T-helper 2 cell treated with Interferon-gamma antibody and Interleukin-4, amounts not matched to agents 5 μg/mL and 100 μg/mL, for 36 hours (primary cell): ENCODE measurements at regions not wholly inside any gene's neighbourhood (a gene's known extent, or its start where the extent isn't known, plus 50 kb on each side); places are given as distances from the start of the nearest gene placed in this dataset.
A peak's percentile ranks its signal among the peaks of the same experiment; 100 is the strongest.
"Not testable (repeated sequence)": the region's sequence is repeated elsewhere in the genome, so short reads cannot be mapped to it uniquely, and the experiment has no call there.

Source experiments
- DNase-seq: peaks from one replicate; pipeline ENCODE4 v3.0.0; 2021; ENCODE audit warnings: low spot score
- H3K27ac Mint-ChIP-seq: one replicate; pipeline ENCODE4 v1.8.0; 2021; ENCODE audit warnings: mild to moderate bottlenecking, mixed read lengths
- H3K27me3 Mint-ChIP-seq: one replicate; pipeline ENCODE4 v1.8.0; 2021; ENCODE audit warnings: low read depth, mixed read lengths
- H3K36me3 Mint-ChIP-seq: one replicate; pipeline ENCODE4 v1.8.0; 2021; ENCODE audit warnings: low read depth, mixed read lengths
- H3K4me1 Mint-ChIP-seq: one replicate; pipeline ENCODE4 v1.8.0; 2021; ENCODE audit warnings: low read depth, mixed read lengths
- H3K4me3 Mint-ChIP-seq: one replicate; pipeline ENCODE4 v1.8.0; 2022; ENCODE audit warnings: mild to moderate bottlenecking, moderate library complexity, mixed read lengths
- H3K9me3 Mint-ChIP-seq: one replicate; pipeline ENCODE4 v1.8.0; 2021; ENCODE audit warnings: mixed read lengths

- no peaks in the 10 kb centered on the region for H3K36me3 Mint-ChIP-seq
- no peak overlapping the region for H3K27ac Mint-ChIP-seq
- H3K4me3 Mint-ChIP-seq, result no peak overlapping the region
- peaks cover 2% of the 10 kb centered on the region for H3K4me1 Mint-ChIP-seq
- no peaks in the 10 kb centered on the region for H3K9me3 Mint-ChIP-seq
- no peak for DNase-seq
- H3K27me3 Mint-ChIP-seq, result peaks cover 6% of the 10 kb centered on the region
Measured at GRCh38 chr7:16960337-16960965, 78.7 kb upstream of the AGR3 start.

GRCh38 chr7:16961641-16962040, 79.9 kb upstream of the AGR3 start:
- H3K4me1 Mint-ChIP-seq, result peaks cover 2% of the 10 kb centered on the region
- no peaks in the 10 kb centered on the region for H3K36me3 Mint-ChIP-seq
- H3K27ac Mint-ChIP-seq, result no peak overlapping the region
- DNase-seq, result no peak
- no peak overlapping the region for H3K4me3 Mint-ChIP-seq
- H3K27me3 Mint-ChIP-seq, result no peaks in the 10 kb centered on the region
- H3K9me3 Mint-ChIP-seq, result peaks cover 5% of the 10 kb centered on the region

- H3K4me1 Mint-ChIP-seq, result peaks cover 2% of the 10 kb centered on the region
- peaks cover 5% of the 10 kb centered on the region for H3K9me3 Mint-ChIP-seq
- H3K27ac Mint-ChIP-seq, result no peak overlapping the region
- H3K4me3 Mint-ChIP-seq, result no peak overlapping the region
- H3K27me3 Mint-ChIP-seq, result no peaks in the 10 kb centered on the region
- H3K36me3 Mint-ChIP-seq, result no peaks in the 10 kb centered on the region
- no peak for DNase-seq
Measured at GRCh38 chr7:16963044-16963443, 81.3 kb upstream of the AGR3 start.

- not testable (repeated sequence) for H3K4me3 Mint-ChIP-seq, DNase-seq, H3K27ac Mint-ChIP-seq, H3K9me3 Mint-ChIP-seq, H3K4me1 Mint-ChIP-seq, H3K36me3 Mint-ChIP-seq
- H3K27me3 Mint-ChIP-seq, result peaks cover 13% of the 10 kb centered on the region
Measured at GRCh38 chr7:16965697-16966096, 83.9 kb upstream of the AGR3 start.

GRCh38 chr7:16967300-16967811, 85.6 kb upstream of the AGR3 start:
- peaks cover 5% of the 10 kb centered on the region for H3K9me3 Mint-ChIP-seq
- H3K27ac Mint-ChIP-seq, result no peak overlapping the region
- H3K36me3 Mint-ChIP-seq, result peaks cover 1% of the 10 kb centered on the region
- H3K27me3 Mint-ChIP-seq, result peaks cover 19% of the 10 kb centered on the region
- no peak for DNase-seq
- peaks cover 2% of the 10 kb centered on the region for H3K4me1 Mint-ChIP-seq
- no peak overlapping the region for H3K4me3 Mint-ChIP-seq

GRCh38 chr7:16970732-16971482, 89.1 kb upstream of the AGR3 start:
- Mint-ChIP-seq H3K4me1 (peaks cover 5% of the 10 kb centered on the region), H3K27me3 (peaks cover 22% of the 10 kb centered on the region), H3K36me3 (peaks cover 1% of the 10 kb centered on the region), H3K27ac (no peak overlapping the region), H3K9me3 (peaks cover 5% of the 10 kb centered on the region), H3K4me3 (no peak overlapping the region)
- no peak for DNase-seq

GRCh38 chr7:16975712-16976111, 93.9 kb upstream of the AGR3 start:
- peaks cover 6% of the 10 kb centered on the region for H3K4me1 Mint-ChIP-seq
- H3K36me3 Mint-ChIP-seq, result no peaks in the 10 kb centered on the region
- no peak for DNase-seq
- H3K27me3 Mint-ChIP-seq, result peaks cover 35% of the 10 kb centered on the region
- H3K4me3 Mint-ChIP-seq, result no peak overlapping the region
- H3K9me3 Mint-ChIP-seq, result no peaks in the 10 kb centered on the region
- no peak overlapping the region for H3K27ac Mint-ChIP-seq

GRCh38 chr7:16978358-16979244, 96.8 kb upstream of the AGR3 start:
- DNase-seq, result no peak
- no peak overlapping the region for H3K27ac Mint-ChIP-seq
- H3K4me3 Mint-ChIP-seq, result no peak overlapping the region
- no peaks in the 10 kb centered on the region for H3K36me3 Mint-ChIP-seq
- no peaks in the 10 kb centered on the region for H3K9me3 Mint-ChIP-seq
- H3K27me3 Mint-ChIP-seq, result peaks cover 36% of the 10 kb centered on the region
- peaks cover 12% of the 10 kb centered on the region for H3K4me1 Mint-ChIP-seq

- H3K4me1 Mint-ChIP-seq, result peaks cover 10% of the 10 kb centered on the region
Measured at GRCh38 chr7:16980539-16980938, 98.8 kb upstream of the AGR3 start.

GRCh38 chr7:16982640-16983350, 101.0 kb upstream of the AGR3 start:
- Mint-ChIP-seq H3K27ac (no peak overlapping the region), H3K9me3 (no peaks in the 10 kb centered on the region), H3K36me3 (no peaks in the 10 kb centered on the region), H3K4me1 (peaks cover 6% of the 10 kb centered on the region), H3K27me3 (peaks cover 29% of the 10 kb centered on the region), H3K4me3 (peak overlapping the region; percentile 11)
- no peak for DNase-seq

More at GRCh38 chr7:16980539-16980938, 98.8 kb upstream of the AGR3 start:
- H3K36me3 Mint-ChIP-seq, result no peaks in the 10 kb centered on the region
- H3K4me3 Mint-ChIP-seq, result no peak overlapping the region
- H3K27me3 Mint-ChIP-seq, result peaks cover 35% of the 10 kb centered on the region
- DNase-seq, result no peak
- H3K27ac Mint-ChIP-seq, result no peak overlapping the region
- H3K9me3 Mint-ChIP-seq, result no peaks in the 10 kb centered on the region

- Mint-ChIP-seq H3K4me3 (no peak overlapping the region), H3K4me1 (peaks cover 13% of the 10 kb centered on the region), H3K9me3 (no peaks in the 10 kb centered on the region), H3K36me3 (no peaks in the 10 kb centered on the region), H3K27me3 (peaks cover 27% of the 10 kb centered on the region), H3K27ac (no peak overlapping the region)
- no peak for DNase-seq
Measured at GRCh38 chr7:16984375-16984774, 102.6 kb upstream of the AGR3 start.

GRCh38 chr7:16985621-16986020, 103.8 kb upstream of the AGR3 start:
- Mint-ChIP-seq H3K4me1 (peaks cover 15% of the 10 kb centered on the region), H3K4me3 (no peak overlapping the region), H3K9me3 (no peaks in the 10 kb centered on the region), H3K27ac (no peak overlapping the region), H3K27me3 (peaks cover 19% of the 10 kb centered on the region), H3K36me3 (no peaks in the 10 kb centered on the region)
- no peak for DNase-seq

GRCh38 chr7:16986755-16987154, 105.0 kb upstream of the AGR3 start:
- H3K27ac Mint-ChIP-seq, result no peak overlapping the region
- H3K4me1 Mint-ChIP-seq, result peaks cover 16% of the 10 kb centered on the region
- H3K27me3 Mint-ChIP-seq, result peaks cover 16% of the 10 kb centered on the region
- DNase-seq, result no peak
- no peaks in the 10 kb centered on the region for H3K9me3 Mint-ChIP-seq
- H3K36me3 Mint-ChIP-seq, result no peaks in the 10 kb centered on the region
- no peak overlapping the region for H3K4me3 Mint-ChIP-seq
